T-cell (primary cell): ENCODE measurements at regions not wholly inside any gene's neighbourhood (a gene's known extent, or its start where the extent isn't known, plus 50 kb on each side); places are given as distances from the start of the nearest gene placed in this dataset.

ENCODE experiments used
- ATAC-seq, 4 experiments: fragments of 200-7000 bp in 3 of 4; fragments of 150-1000 bp in 1 of 4; cut with Tn5 transposase; replicated peaks in 1 of 4; 1 replicate in 3 of 4; 2 replicates in 1 of 4; pipeline ENCODE4 v1.10.0; 2021; ENCODE audit warnings: moderate library complexity in 3 of 4, mild to moderate bottlenecking in 2 of 4, moderate number of reproducible peaks in 1 of 4
- CTCF ChIA-PET, 2 donors: fragments of 300-600 bp; sonication (Branson Sonifier 250); formaldehyde crosslinking; loops; one replicate each; lab custom pipeline; 2022; ENCODE audit warnings: antibody characterized with exemption in 2 of 2; lab: Charles Lee
- POLR2A ChIA-PET, 2 donors: fragments of 300-600 bp; sonication (Branson Sonifier 250); formaldehyde crosslinking; loops; one replicate each; lab custom pipeline; 2022; ENCODE audit warnings: antibody characterized with exemption in 2 of 2; lab: Charles Lee
- DNase-seq, 35 experiments: peaks; one replicate each; pipeline versions ENCODE4 v3.0.0 to v3.0.0-alpha.2; 2013 to 2023
- H3K27ac ChIP-seq: one replicate; pipeline ENCODE4 v1.5.1; 2013; ENCODE audit warnings: low read length
- H3K27me3 ChIP-seq, 2 experiments: replicated peaks in 1 of 2; 1 replicate in 1 of 2; 2 replicates in 1 of 2; pipeline versions ENCODE4 v1.6.1 to v1.7.0; 2013; ENCODE audit warnings: low read length in 1 of 2, mixed read lengths in 1 of 2; ENCODE audit not compliant: control insufficient read depth in 2 of 2, insufficient read depth in 2 of 2; ENCODE audit errors: extremely low read depth in 1 of 2
- H3K36me3 ChIP-seq, 2 donors: 1 replicate in 1 of 2; 2 replicates in 1 of 2; pipeline versions ENCODE4 v1.6.1 to v1.7.0; 2013; ENCODE audit warnings: low read length in 1 of 2; ENCODE audit not compliant: control insufficient read depth in 2 of 2, insufficient read depth in 1 of 2; ENCODE audit errors: extremely low read depth in 1 of 2
- H3K4me1 ChIP-seq, 2 experiments: 1 replicate in 1 of 2; 2 replicates in 1 of 2; pipeline versions ENCODE4 v1.6.1 to v1.7.0; 2013; ENCODE audit warnings: low read length in 2 of 2, mixed read lengths in 1 of 2; ENCODE audit not compliant: insufficient read depth in 2 of 2, control insufficient read depth in 1 of 2; ENCODE audit errors: extremely low read depth in 1 of 2
- H3K4me3 ChIP-seq, 2 donors: 1 replicate in 1 of 2; 2 replicates in 1 of 2; pipeline versions ENCODE4 v1.5.1 to v1.7.0; 2013; ENCODE audit warnings: mild to moderate bottlenecking in 2 of 2, low read length in 1 of 2, moderate library complexity in 1 of 2; ENCODE audit not compliant: control insufficient read depth in 1 of 2; ENCODE audit errors: extremely low read depth in 1 of 2
- H3K9me3 ChIP-seq: 2 replicates; pipeline ENCODE4 v1.7.0; 2013
- H3K27ac Mint-ChIP-seq, 2 donors: one replicate each; pipeline ENCODE4 v1.8.0; 2020 to 2021; ENCODE audit warnings: mild to moderate bottlenecking in 2 of 2, mixed read lengths in 2 of 2
- H3K27me3 Mint-ChIP-seq, 2 donors: one replicate each; pipeline ENCODE4 v1.8.0; 2021 to 2022; ENCODE audit warnings: mixed read lengths in 2 of 2
- H3K36me3 Mint-ChIP-seq: one replicate; pipeline ENCODE4 v1.8.0; 2021; ENCODE audit warnings: mixed read lengths
- H3K4me1 Mint-ChIP-seq, 3 donors: one replicate each; pipeline ENCODE4 v1.8.0; 2020 to 2022; ENCODE audit warnings: mixed read lengths in 3 of 3, mild to moderate bottlenecking in 1 of 3
- H3K4me3 Mint-ChIP-seq, 3 donors: one replicate each; pipeline ENCODE4 v1.8.0; 2020 to 2022; ENCODE audit warnings: mild to moderate bottlenecking in 3 of 3, mixed read lengths in 3 of 3, moderate library complexity in 3 of 3
- H3K9me3 Mint-ChIP-seq, 3 donors: one replicate each; pipeline ENCODE4 v1.8.0; 2020 to 2022; ENCODE audit warnings: mixed read lengths in 3 of 3
- WGBS: methylation state at CpG from one replicate; pipeline ENCODE4 v1.1.5; 2013; ENCODE audit warnings: missing lambda C conversion rate; ENCODE audit not compliant: insufficient coverage; 5-methylcytosine and 5-hydroxymethylcytosine counted together

DNA sequence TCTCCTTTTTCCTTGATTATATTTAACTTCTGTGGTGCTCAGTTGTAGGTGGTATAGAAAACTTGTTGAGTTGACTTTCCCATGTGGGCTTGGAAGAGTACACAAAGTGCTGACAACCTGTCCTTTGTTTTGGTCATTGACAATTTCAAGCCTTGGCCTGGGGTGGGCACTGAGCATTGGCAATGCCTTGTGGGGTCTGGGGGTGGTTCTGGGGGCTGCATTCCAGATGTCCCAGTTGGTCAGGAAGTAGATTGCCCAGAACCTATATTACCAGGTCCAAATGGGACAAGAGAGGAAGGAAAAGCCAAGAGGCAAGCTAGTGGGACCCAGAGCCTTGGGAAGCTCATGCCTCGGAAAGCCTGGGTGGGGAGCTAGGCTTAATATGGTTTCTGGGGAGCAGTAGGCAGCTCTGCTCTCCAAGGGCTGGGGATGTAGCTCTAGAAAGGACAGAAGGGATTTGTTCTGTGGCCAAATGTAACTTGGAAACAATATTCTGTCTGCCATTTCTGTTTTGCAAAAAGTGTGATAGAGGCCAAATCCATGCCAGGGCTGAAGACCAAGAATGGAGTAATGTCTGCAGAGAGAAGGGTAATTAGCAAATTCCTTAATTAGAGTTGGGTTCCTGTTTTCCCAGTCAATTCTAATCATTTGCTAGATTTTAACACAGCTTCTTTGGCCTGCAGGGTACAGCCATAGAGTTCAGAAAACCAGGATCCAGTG lies 87.4 kb downstream of the SLC4A3 start:
- H3K27me3 Mint-ChIP-seq = peaks cover 31 to 34% of the 10 kb centered on the region in 2 donors
- Histone ChIP-seq H3K9me3 (no peaks in the 10 kb centered on the region), H3K27me3 (peaks cover 0 to 4% of the 10 kb centered on the region in 2 experiments), H3K4me3 (no peak overlapping the region), H3K36me3 (no peaks in the 10 kb centered on the region), H3K4me1 (no peaks in the 10 kb centered on the region), H3K27ac (no peak overlapping the region)
- no peaks in the 10 kb centered on the region for H3K36me3 Mint-ChIP-seq
- DNase-seq = no peak
- no peak for ATAC-seq
- no peaks in the 10 kb centered on the region for H3K4me1 Mint-ChIP-seq
- CTCF ChIA-PET = no interaction called here
- H3K9me3 Mint-ChIP-seq = peaks cover 0 to 11% (median 6%) of the 10 kb centered on the region in 3 donors
- POLR2A ChIA-PET = no interaction called here
- WGBS = 100% methylated on average over 1 of the region's 1 CpG
- H3K27ac Mint-ChIP-seq = no peak overlapping the region
- H3K4me3 Mint-ChIP-seq = no peak overlapping the region

DNA sequence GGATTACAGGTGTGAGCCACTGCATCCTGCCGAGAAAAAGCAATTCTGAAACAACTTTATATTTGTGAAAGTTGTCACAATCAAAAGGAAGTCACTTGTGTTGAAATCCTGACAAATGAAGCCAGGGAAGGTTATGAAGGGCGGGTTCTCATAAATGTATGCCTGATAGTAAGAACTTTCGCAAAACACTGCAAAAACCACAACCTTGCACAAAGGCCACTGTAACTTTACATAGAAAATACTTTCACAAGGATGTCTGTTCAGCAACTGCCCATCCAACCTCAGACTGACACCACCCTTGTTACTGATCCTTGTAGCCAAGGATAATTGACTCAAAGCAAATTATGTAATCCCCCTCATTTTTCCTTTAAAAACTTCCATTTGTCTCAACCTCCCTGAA lies 90.6 kb downstream of the SLC4A3 start:
- CTCF ChIA-PET = no interaction called here
- H3K36me3 Mint-ChIP-seq = no peaks in the 10 kb centered on the region
- Histone ChIP-seq H3K4me3 (no peak overlapping the region), H3K36me3 (no peaks in the 10 kb centered on the region), H3K4me1 (no peaks in the 10 kb centered on the region), H3K9me3 (no peaks in the 10 kb centered on the region), H3K27ac (no peak overlapping the region), H3K27me3 (peaks cover 0 to 4% of the 10 kb centered on the region in 2 experiments)
- no peak overlapping the region for H3K4me3 Mint-ChIP-seq
- ATAC-seq (no peak), DNase-seq (no peak)
- no peaks in the 10 kb centered on the region for H3K4me1 Mint-ChIP-seq
- peaks cover 22 to 25% of the 10 kb centered on the region in 2 donors for H3K27me3 Mint-ChIP-seq
- POLR2A ChIA-PET = no interaction called here
- no peak overlapping the region for H3K27ac Mint-ChIP-seq
- 86% methylated on average over 1 of the region's 3 CpGs for WGBS
- H3K9me3 Mint-ChIP-seq = peaks cover 0 to 10% (median 5%) of the 10 kb centered on the region in 3 donors

DNA sequence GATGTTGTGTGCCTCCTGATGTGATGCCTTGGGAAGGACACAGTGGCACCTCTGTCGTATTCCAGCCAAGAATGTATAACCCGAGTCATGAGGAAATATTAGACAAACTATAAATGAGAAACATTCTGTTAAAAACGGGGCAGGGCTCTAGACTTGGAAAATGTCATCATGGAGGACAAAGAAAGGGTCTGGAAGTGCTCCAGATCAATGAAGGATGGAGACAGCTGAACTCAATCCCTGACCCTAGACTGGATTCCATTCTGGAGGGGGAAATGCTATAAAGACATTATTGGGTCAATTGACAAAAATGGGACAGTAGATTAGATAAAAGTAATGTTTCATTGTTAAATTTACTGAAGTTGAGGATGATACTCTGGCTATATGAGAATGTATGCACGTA lies 92.1 kb downstream of the SLC4A3 start:
- no peak overlapping the region for H3K4me3 ChIP-seq
- H3K27ac Mint-ChIP-seq = no peak overlapping the region
- H3K27me3 ChIP-seq = peaks cover 0 to 4% of the 10 kb centered on the region in 2 experiments
- H3K9me3 ChIP-seq = no peaks in the 10 kb centered on the region
- H3K4me1 ChIP-seq = no peaks in the 10 kb centered on the region
- WGBS = 100% methylated on average over 1 of the region's 4 CpGs
- H3K36me3 ChIP-seq = no peaks in the 10 kb centered on the region
- no peak overlapping the region for H3K27ac ChIP-seq
- ATAC-seq (no peak), DNase-seq (no peak)
- ChIA-PET POLR2A (no interaction called here), CTCF (no interaction called here)
- peaks cover 0 to 2% (median 0%) of the 10 kb centered on the region in 3 donors for H3K9me3 Mint-ChIP-seq
- no peaks in the 10 kb centered on the region for H3K4me1 Mint-ChIP-seq
- H3K36me3 Mint-ChIP-seq = no peaks in the 10 kb centered on the region
- peaks cover 18 to 19% of the 10 kb centered on the region in 2 donors for H3K27me3 Mint-ChIP-seq
- H3K4me3 Mint-ChIP-seq = no peak overlapping the region

DNA sequence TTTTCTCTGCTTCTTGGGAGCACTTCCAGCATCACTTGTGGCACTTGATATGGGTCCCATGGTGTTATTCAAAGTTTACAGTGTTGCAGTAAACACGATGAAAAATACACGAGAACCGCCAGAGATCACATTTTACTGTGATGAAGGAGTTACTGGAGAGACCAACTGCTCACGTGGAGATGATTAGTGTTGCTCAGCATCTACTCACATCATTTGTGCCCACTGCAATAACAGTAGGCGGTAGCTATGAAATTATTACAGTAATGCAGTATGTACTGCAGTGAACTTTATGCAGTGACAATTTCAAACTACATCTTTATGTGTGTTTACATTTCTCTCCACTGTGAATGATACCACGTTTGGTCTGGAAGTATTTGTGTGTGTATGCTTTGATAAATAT lies 93.5 kb downstream of the SLC4A3 start:
- ATAC-seq = no peak
- Histone ChIP-seq H3K27ac (no peak overlapping the region), H3K4me1 (no peaks in the 10 kb centered on the region), H3K27me3 (peaks cover 0 to 4% of the 10 kb centered on the region in 2 experiments), H3K9me3 (no peaks in the 10 kb centered on the region), H3K4me3 (no peak overlapping the region), H3K36me3 (no peaks in the 10 kb centered on the region)
- Mint-ChIP-seq H3K4me3 (no peak overlapping the region), H3K9me3 (no peaks in the 10 kb centered on the region), H3K27ac (no peak overlapping the region), H3K4me1 (no peaks in the 10 kb centered on the region), H3K36me3 (no peaks in the 10 kb centered on the region), H3K27me3 (peaks cover 16 to 19% of the 10 kb centered on the region in 2 donors)
- POLR2A ChIA-PET = interaction anchor here in 1 of 2 donors (0.5 kb wide), 1 partner anchor 18 kb away, joined by 6 read pairs; no protein-coding TSS in a partner anchor
- no peak for DNase-seq
- WGBS = no CpG with 5 or more reads among the region's 6 CpGs
- CTCF ChIA-PET = no interaction called here

DNA sequence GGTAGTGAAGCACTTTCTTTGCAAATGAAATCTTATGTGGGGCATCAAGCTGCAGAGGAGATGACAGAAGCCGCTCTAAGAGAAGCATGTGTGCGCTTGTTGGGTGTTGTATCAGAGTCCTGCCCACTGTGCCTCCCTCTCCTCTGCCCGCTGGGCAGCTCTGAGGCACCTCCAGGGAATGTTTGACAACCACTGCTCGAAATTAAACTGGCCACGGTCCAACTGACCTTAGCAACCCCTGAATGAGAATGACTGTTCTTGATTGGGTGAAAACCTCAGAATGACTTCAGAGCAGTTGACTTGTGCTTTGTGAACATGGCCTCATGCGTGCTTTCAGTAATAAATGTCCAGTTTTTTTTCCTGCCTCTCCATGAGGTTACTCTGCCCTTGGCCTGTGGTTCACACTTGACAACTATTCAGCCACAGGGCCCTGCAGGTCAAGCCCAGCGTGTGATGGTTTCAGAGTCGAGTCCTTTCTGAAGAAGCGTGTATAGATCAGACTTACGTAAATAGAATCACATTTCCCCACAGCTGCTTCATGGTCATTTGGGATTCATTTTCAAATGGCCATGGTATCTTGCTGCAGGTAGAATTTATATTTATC lies 94.9 kb downstream of the SLC4A3 start:
- H3K27me3 ChIP-seq = peaks cover 0 to 8% of the 10 kb centered on the region in 2 experiments
- DNase-seq (no peak), ATAC-seq (no peak)
- Mint-ChIP-seq H3K27ac (no peak overlapping the region), H3K4me3 (no peak overlapping the region), H3K36me3 (no peaks in the 10 kb centered on the region), H3K4me1 (no peaks in the 10 kb centered on the region), H3K9me3 (no peaks in the 10 kb centered on the region), H3K27me3 (peaks cover 25 to 33% of the 10 kb centered on the region in 2 donors)
- no peak overlapping the region for H3K27ac ChIP-seq
- no peak overlapping the region for H3K4me3 ChIP-seq
- no peaks in the 10 kb centered on the region for H3K9me3 ChIP-seq
- 83% methylated on average over 5 of the region's 10 CpGs for WGBS
- H3K36me3 ChIP-seq = no peaks in the 10 kb centered on the region
- POLR2A ChIA-PET = no interaction called here
- CTCF ChIA-PET = no interaction called here
- H3K4me1 ChIP-seq = no peaks in the 10 kb centered on the region

DNA sequence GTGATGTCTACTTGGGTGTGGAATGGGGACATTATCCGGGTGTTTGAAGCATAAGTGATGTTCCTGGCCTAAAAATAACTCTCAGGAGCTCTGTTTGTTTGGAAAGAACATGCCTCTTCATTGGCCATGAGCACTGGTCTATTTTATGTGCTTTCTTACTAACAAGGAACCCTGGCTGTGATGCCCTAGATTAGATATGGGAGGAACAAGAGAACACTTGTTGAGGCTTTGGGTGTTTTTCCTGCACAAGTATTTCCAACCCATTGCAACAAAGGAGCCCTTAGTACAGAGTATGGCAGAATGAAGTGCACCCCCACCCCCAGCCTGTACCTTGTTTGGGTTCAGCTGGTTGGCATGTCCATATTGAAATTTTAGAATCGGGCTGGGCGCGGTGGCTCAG lies 95.9 kb downstream of the SLC4A3 start:
- 94% methylated on average over 4 of the region's 4 CpGs for WGBS
- Mint-ChIP-seq H3K4me3 (no peak overlapping the region), H3K27me3 (peaks cover 26 to 37% of the 10 kb centered on the region in 2 donors), H3K4me1 (no peaks in the 10 kb centered on the region), H3K9me3 (no peaks in the 10 kb centered on the region), H3K36me3 (no peaks in the 10 kb centered on the region), H3K27ac (no peak overlapping the region)
- Histone ChIP-seq H3K27ac (no peak overlapping the region), H3K9me3 (no peaks in the 10 kb centered on the region), H3K4me3 (no peak overlapping the region), H3K4me1 (no peaks in the 10 kb centered on the region), H3K36me3 (no peaks in the 10 kb centered on the region), H3K27me3 (peaks cover 0 to 7% of the 10 kb centered on the region in 2 experiments)
- no peak for DNase-seq
- CTCF ChIA-PET = no interaction called here
- no peak for ATAC-seq
- POLR2A ChIA-PET = no interaction called here
